Right ventricle myocardium inferior (tissue), 1 donor: ENCODE measurements at regions not wholly inside any gene's neighbourhood (a gene's known extent, or its start where the extent isn't known, plus 50 kb on each side); places are given as distances from the start of the nearest gene placed in this dataset.

Source experiments
- ATAC-seq: fragments of 200-7000 bp; cut with Tn5 transposase; one replicate; pipeline ENCODE4 v1.9.1; 2020; ENCODE audit warnings: mild to moderate bottlenecking, moderate library complexity
- DNase-seq: peaks from one replicate; pipeline ENCODE4 v3.0.0; 2021; ENCODE audit errors: missing footprints
- intact Hi-C: fragments of 100-400 bp; cut with DNase I; formaldehyde crosslinking; loops from one replicate; pipeline ENCODE4 v1.11.0; 2022
- donor health status: DM: no; HTN: yes; CAD: no; lungs with severe emphysema.

DNA sequence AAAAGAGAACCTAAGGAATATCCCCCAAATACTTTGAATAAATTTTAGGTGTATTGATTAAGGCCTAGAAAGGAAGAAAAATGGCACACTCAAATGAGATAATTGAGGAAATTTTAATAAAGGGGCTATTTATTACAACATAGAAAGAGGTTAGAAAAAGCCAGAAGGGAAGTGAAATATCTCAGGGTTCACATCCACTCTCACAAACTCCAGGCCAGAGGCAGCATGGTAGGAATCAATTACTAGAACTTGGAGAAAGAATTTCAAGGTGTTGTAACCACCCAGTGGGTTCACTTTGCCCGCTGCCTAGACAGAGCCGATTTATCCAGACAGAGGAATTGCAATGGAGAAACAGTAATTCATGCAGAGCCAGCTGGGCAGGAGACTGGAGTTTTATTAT lies 617.5 kb upstream of the ACVR2A start:
- ATAC-seq (no peak), DNase-seq (no peak)
- intact Hi-C loops, result no loop called here

- DNase-seq (no peak), ATAC-seq (no peak)
- intact Hi-C loops, result no loop called here
Measured at GRCh38 chr2:147224070-147224469, 620.8 kb upstream of the ACVR2A start.

DNA sequence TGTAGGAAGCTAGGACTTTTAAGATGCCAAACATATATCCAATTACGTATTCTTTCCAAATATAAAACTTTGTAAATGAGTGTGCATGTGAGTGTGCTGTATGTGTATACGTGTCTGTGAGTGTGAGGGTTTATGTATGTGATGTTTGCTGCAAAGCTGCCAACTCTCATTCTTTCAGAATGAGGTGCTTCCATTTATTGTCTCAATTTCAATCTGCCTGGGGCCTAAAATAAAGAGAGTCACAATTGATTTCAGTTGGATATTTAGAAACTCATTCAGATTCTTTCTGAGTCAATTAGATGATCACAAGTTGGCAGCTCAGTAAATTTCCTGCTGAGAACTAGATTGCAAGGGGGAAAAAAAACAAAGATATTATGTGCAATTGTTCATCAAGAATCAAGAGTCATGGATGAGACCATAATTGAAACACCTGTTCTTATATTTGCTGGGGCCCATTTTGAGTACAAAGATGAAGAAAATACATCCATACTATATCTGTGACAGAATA lies 621.2 kb upstream of the ACVR2A start:
- no peak for DNase-seq
- ATAC-seq, result no peak
- intact Hi-C loops, result no loop called here

GRCh38 chr2:147223119-147223518 lies 621.7 kb upstream of the ACVR2A start:
- intact Hi-C loops, result no loop called here
- no peak for ATAC-seq
- no peak for DNase-seq

GRCh38 chr2:147222506-147222905 lies 622.3 kb upstream of the ACVR2A start:
- intact Hi-C loops, result no loop called here
- DNase-seq (no peak), ATAC-seq (no peak)

GRCh38 chr2:147214914-147215313 lies 629.9 kb upstream of the ACVR2A start:
- intact Hi-C loops, result no loop called here
- DNase-seq, result no peak
- no peak for ATAC-seq

DNA sequence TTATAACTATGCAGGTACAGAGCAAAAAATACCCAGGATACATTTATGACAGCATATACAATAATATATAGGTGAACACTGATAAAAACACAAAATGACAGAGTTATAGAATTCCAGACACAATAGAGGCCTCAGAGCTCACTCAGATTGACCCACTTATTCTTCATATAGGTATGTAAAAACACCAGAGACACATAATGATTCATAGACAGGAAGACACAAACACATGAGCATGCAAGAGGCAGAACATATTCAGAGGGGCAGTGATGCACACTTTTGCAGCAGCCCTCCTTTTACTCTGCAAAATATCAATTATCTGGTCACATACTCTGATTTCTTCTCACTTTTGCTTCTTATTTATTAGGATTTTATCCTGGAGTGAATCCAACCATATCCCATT lies 633.3 kb upstream of the ACVR2A start:
- intact Hi-C loops, result no loop called here
- no peak for ATAC-seq
- no peak for DNase-seq

DNA sequence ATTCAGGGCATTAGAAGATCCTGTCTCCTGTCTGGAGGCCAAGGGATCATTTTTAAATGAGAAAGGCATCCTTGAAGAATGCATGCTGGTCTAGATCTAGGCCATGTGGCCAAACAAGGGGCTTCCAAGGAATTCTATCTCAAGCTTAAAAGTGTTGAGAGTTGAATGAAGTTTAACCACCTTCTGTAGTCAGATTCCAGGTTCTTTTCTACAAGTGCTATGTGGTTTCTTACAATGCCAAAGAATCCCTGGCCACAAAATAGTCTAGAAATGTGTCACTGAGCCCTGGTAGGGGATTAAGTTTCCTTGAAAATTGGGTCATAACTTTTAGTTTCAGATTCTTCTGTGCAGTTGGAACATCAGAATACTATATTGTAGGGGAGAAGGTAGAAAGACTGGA lies 640.7 kb upstream of the ACVR2A start:
- intact Hi-C loops, result no loop called here
- DNase-seq (no peak), ATAC-seq (no peak)

DNA sequence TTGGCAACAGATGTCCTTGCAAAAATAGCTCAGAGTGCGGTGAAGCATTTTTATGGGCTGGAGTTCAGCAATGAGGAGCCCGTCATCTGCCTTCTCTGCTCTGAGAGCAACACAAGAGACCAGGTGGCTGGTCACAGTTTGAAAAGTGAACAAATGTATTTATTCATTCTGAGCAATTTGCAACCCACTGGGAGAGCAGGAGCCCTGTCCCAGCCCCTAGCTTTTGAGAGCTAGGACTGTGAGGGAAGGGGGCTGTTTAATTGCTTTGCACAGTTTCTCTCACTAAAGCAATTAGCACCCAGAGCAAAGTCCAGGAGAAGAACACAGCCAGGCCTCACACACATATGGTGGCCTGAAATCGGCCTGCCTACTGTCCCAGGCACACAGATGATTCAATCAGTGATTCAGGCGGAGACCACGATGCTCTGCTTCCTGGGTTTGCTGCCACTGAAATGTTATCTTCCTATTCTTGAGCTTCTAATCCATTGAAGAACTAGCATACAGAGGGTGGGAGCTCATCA lies 646.1 kb upstream of the ACVR2A start:
- intact Hi-C loops, result no loop called here
- no peak for ATAC-seq
- DNase-seq, result no peak

- intact Hi-C loops, result no loop called here
- ATAC-seq, result no peak
- no peak for DNase-seq
Measured at GRCh38 chr2:147197754-147198483, 646.9 kb upstream of the ACVR2A start.

- intact Hi-C loops, result no loop called here
- ATAC-seq, result no peak
Measured at GRCh38 chr2:147182260-147182659, 662.6 kb upstream of the ACVR2A start.

DNA sequence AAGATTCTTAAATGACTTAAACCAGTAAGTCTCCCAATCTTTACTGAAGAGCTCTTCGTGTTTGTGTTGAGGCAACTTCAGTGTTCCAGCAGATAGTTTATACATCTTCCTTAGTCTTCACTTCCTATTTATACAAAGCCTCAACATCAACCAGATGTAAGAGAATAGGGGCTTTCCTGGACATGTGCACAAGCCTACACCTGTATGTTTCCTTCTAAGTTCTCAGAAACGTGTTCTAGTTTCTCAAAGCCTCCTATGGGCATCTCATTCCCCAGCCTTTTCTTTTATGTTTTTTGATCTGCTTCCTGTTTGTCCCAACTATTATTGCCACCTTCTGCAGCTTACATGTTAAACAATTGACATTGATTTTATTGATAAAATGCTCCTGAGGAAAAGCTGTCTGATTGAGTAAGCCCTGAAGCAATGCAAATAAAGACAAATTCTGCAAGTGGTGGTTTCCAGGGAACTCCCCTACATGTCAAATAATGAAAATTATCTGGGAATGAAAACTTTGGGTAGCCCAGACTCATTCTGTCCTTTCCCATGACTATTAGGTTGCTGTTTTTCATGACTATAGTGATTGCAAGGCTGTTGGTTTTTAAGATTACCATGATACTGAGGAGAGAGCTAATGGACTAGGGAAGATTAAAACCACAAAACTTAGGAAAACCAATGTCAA lies 663.3 kb upstream of the ACVR2A start:
- ATAC-seq (no peak), DNase-seq (no peak)

More at GRCh38 chr2:147182260-147182659, 662.6 kb upstream of the ACVR2A start:
- no peak for DNase-seq

DNA sequence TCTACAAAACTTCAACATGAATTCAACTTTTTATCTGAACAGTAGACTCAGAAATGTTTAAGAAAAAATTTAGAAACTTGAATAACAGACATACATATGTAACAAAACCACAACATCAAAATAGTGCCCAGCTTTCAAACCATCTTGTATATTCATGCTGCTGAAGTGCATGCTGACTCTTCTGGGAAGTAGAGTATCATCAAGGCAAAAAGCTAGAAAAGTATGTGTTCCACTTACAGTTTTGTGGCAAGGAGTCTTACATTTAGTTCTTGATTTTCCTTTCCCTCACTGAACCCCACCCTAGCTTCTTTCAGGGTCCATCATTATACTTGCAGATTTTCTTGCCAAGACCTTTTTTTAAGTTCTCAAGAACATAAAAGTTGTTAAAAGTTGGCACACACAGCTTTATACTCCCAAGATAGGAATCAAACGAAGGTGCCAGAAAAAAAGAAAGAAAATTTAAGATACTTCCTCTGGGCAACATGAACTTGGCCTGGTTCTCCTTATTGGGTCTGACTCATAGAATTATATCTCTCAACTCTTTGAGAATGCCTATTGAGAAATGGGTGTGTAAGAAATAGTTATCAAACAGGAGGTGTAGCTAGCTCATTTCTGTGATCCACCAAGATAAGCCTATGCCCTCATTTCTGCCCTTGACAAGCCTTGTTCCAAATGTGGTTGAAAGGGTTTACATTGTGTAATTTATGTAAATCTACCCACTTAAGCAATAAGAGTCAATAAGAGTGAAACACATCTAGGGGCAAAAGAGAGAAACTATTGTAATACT lies 667.6 kb upstream of the ACVR2A start:
- intact Hi-C loops, result no loop called here
- ATAC-seq, result no peak
- DNase-seq, result no peak

More for the DNA sequence above, 663.3 kb upstream of the ACVR2A start:
- intact Hi-C loops, result no loop called here

DNA sequence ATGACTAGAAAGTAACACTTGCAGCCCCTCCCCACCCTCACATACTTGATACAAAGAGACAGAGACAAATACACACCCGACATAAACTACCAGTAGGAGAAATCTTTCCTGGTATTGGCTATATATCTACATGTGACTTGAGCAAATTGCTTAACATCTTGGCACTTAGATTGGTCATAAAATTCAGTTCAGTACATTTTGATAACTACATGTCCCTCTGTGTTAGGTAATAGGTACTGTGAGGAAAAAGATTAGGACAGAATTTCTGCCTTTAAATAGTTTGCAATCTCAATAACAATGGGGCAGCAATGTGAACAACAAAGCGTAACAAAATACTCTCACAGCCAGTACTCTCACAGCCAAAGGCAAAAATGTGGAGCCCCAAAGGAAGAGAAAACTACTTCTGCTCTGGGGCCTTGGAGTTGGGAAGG lies 670.0 kb upstream of the ACVR2A start:
- no peak for ATAC-seq
- intact Hi-C loops, result no loop called here

DNA sequence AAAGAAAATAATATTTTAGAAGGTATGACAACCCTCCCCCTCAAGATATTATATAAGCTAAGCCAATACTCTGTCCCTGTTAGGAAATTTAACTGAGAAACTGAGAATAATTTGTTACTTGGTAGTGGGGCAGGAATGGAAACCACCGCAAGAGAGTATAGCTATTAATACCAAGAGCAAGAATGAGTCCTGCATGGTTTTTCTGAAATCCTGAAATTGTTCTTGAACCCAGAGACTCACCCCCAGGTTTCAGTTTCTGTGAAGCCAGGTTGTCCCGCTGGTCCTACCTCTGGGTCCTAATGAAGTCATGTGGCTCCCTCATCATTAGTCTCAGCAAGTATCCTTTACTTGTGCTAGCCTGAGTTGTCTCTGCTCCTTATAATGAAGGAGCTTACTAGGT lies 671.0 kb upstream of the ACVR2A start:
- intact Hi-C loops, result no loop called here
- ATAC-seq (no peak), DNase-seq (no peak)

More for the DNA sequence above, 670.0 kb upstream of the ACVR2A start:
- no peak for DNase-seq

DNA sequence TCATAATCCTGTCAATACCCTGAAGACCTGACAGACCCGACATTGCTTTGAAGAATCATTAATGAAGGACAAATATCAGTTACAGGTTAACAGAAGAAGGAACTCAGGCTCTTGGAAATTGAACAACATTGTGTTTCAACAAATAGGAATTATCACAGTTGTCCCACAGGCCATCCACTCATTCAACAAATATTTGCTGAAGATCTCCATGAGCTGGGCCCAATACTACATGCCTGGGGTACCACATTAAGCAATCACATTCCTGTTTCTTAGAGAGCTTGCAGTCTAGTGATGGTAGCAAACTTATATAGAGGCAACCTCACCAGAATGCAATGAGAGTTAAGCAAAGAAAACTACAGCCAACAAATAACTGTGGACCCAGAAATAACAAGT lies 671.6 kb upstream of the ACVR2A start:
- DNase-seq (no peak), ATAC-seq (no peak)
- intact Hi-C loops, result no loop called here

- intact Hi-C loops, result no loop called here
- DNase-seq (no peak), ATAC-seq (no peak)
Measured at GRCh38 chr2:147172493-147173188, 672.2 kb upstream of the ACVR2A start.

- intact Hi-C loops, result no loop called here
- ATAC-seq (no peak), DNase-seq (no peak)
Measured at GRCh38 chr2:147171941-147172340, 672.9 kb upstream of the ACVR2A start.

DNA sequence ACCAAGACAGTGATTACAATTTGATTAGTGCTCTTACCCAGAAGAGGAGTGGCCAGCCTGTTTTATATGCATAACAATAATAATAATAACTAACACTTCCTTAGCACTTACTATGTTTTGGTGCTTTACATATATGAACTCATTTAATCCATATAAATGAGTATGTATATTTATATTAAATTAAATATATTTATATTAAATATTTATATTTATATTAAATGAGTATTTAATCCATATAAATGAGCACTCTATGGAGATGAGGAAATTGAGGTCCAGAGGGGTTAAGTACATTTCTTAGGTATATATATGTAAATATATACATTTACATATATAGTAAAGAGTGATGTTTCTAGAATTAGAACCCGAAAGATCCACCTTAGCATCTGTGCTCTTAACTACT lies 673.9 kb upstream of the ACVR2A start:
- intact Hi-C loops, result no loop called here
- ATAC-seq (no peak), DNase-seq (no peak)
